ENCODE measurements at regions not wholly inside any gene's neighbourhood (a gene's known extent, or its start where the extent isn't known, plus 50 kb on each side); places are given as distances from the start of the nearest gene placed in this dataset.
A peak's percentile ranks its signal among the peaks of the same experiment; 100 is the strongest.

- Histone ChIP-seq H3K4me2 (no peak overlapping the region), H2AFZ (peak overlapping the region; percentile 26), H3K9me2 (replicated peaks; ENCODE audit: insufficient read depth) (no peaks in the 10 kb centered on the region), H3K9me3 (ENCODE audit: low read depth) (no peaks in the 10 kb centered on the region), H3K4me3 (no peak overlapping the region), H3K27ac (peak overlapping the region; percentile 52), H3K79me2 (no peaks in the 10 kb centered on the region), H4K20me1 (ENCODE audit: insufficient read depth, poor library complexity, severe bottlenecking) (no peaks in the 10 kb centered on the region), H3K36me3 (replicated peaks; ENCODE audit: insufficient read depth, low read depth) (no peaks in the 10 kb centered on the region), H3K27me3 (no peaks in the 10 kb centered on the region), H3K4me1 (ENCODE audit: insufficient read depth) (peaks cover 19% of the 10 kb centered on the region)
- TF ChIP-seq CTCF (IDR thresholded peaks at IDR 0.05; ENCODE audit: poor library complexity) (no peak), EZH2phosphoT487 (IDR thresholded peaks at IDR 0.05; ENCODE audit: low read depth, severe bottlenecking, unreplicated experiment) (no peak), EZH2 (IDR thresholded peaks at IDR 0.05; ENCODE audit: borderline replicate concordance) (no peak)
- 59% methylated on average over 4 of the region's 4 CpGs for WGBS (ENCODE audit: low lambda C conversion rate, missing lambda C conversion rate)
- no peak for DNase-seq (ENCODE audit: low spot score)
Observed at GRCh38 chr13:48591889-48592687, 59.2 kb upstream of the RCBTB2 start.

GRCh38 chr13:48592688-48593049 lies 59.8 kb upstream of the RCBTB2 start:
- Histone ChIP-seq H2AFZ (no peak overlapping the region), H3K36me3 (replicated peaks; ENCODE audit: insufficient read depth, low read depth) (no peaks in the 10 kb centered on the region), H3K4me1 (ENCODE audit: insufficient read depth) (peaks cover 19% of the 10 kb centered on the region), H3K9me2 (replicated peaks; ENCODE audit: insufficient read depth) (no peaks in the 10 kb centered on the region), H3K4me3 (no peak overlapping the region), H4K20me1 (ENCODE audit: insufficient read depth, poor library complexity, severe bottlenecking) (no peaks in the 10 kb centered on the region), H3K27ac (peak overlapping the region; percentile 52), H3K4me2 (no peak overlapping the region), H3K79me2 (no peaks in the 10 kb centered on the region), H3K9me3 (ENCODE audit: low read depth) (no peaks in the 10 kb centered on the region), H3K27me3 (no peaks in the 10 kb centered on the region)
- no peak for DNase-seq (ENCODE audit: low spot score)
- TF ChIP-seq EZH2phosphoT487 (IDR thresholded peaks at IDR 0.05; ENCODE audit: low read depth, severe bottlenecking, unreplicated experiment) = no peak
- no peak for TF ChIP-seq CTCF (IDR thresholded peaks at IDR 0.05; ENCODE audit: poor library complexity)
- no peak for TF ChIP-seq EZH2 (IDR thresholded peaks at IDR 0.05; ENCODE audit: borderline replicate concordance)
- WGBS (ENCODE audit: low lambda C conversion rate, missing lambda C conversion rate) = 78% methylated on average over 1 of the region's 1 CpG

- Histone ChIP-seq H3K9me2 (replicated peaks; ENCODE audit: insufficient read depth) (no peaks in the 10 kb centered on the region), H3K36me3 (replicated peaks; ENCODE audit: insufficient read depth, low read depth) (no peaks in the 10 kb centered on the region), H4K20me1 (ENCODE audit: insufficient read depth, poor library complexity, severe bottlenecking) (no peaks in the 10 kb centered on the region), H3K4me2 (no peak overlapping the region), H3K4me1 (ENCODE audit: insufficient read depth) (peaks cover 19% of the 10 kb centered on the region), H3K27me3 (no peaks in the 10 kb centered on the region), H3K4me3 (no peak overlapping the region), H2AFZ (no peak overlapping the region), H3K9me3 (ENCODE audit: low read depth) (no peaks in the 10 kb centered on the region), H3K79me2 (no peaks in the 10 kb centered on the region), H3K27ac (no peak overlapping the region)
- WGBS (ENCODE audit: low lambda C conversion rate, missing lambda C conversion rate) = 81% methylated on average over 4 of the region's 4 CpGs
- TF ChIP-seq EZH2 (IDR thresholded peaks at IDR 0.05; ENCODE audit: borderline replicate concordance) (no peak), EZH2phosphoT487 (IDR thresholded peaks at IDR 0.05; ENCODE audit: low read depth, severe bottlenecking, unreplicated experiment) (no peak), CTCF (IDR thresholded peaks at IDR 0.05; ENCODE audit: poor library complexity) (no peak)
- no peak for DNase-seq (ENCODE audit: low spot score)
Observed at GRCh38 chr13:48593536-48593935, 60.2 kb upstream of the CYSLTR2 start.
